Endothelial cell of umbilical vein (primary cell): ENCODE measurements at regions not wholly inside any gene's neighbourhood (a gene's known extent, or its start where the extent isn't known, plus 50 kb on each side); places are given as distances from the start of the nearest gene placed in this dataset.
A peak's percentile ranks its signal among the peaks of the same experiment; 100 is the strongest.

Source experiments
- BruUV-seq: library from RNA; stranded (reverse); fragments of 400-500 nt; replicated peaks from 2 replicates; lab custom pipeline; 2021; lab: Mats Ljungman, UMichigan
- CTCF ChIA-PET: fragments of 300-600, 350-600 bp; sonication (Branson Sonifier 250); formaldehyde crosslinking; loops from one replicate; lab custom pipeline; 2021; ENCODE audit warnings: antibody characterized with exemption, inconsistent platforms; lab: Charles Lee
- POLR2A ChIA-PET: fragments of 300-600, 350-600 bp; sonication (Branson Sonifier 250); formaldehyde crosslinking; loops from one replicate; lab custom pipeline; 2021; ENCODE audit warnings: antibody characterized with exemption, inconsistent platforms; lab: Charles Lee
- DNase-seq: peaks from one replicate; pipeline ENCODE4 v3.0.0-alpha.2; 2011; ENCODE audit warnings: low read depth, low spot score
- FAIRE-seq: peaks from 2 replicates; lab custom pipeline; 2011; peaks lifted over from hg19 to GRCh38; lab: Jason Lieb, UNC
- H2AFZ ChIP-seq: 2 replicates; pipeline ENCODE4 v1.6.0; 2012; ENCODE audit warnings: low read depth, low read length, control low read depth, inconsistent platforms
- H3K27ac ChIP-seq: 2 replicates; pipeline ENCODE4 v1.5.1; 2011; ENCODE audit warnings: low read depth, mild to moderate bottlenecking, control low read depth, low read length, moderate library complexity; ENCODE audit not compliant: insufficient read depth
- H3K27me3 ChIP-seq, 2 experiments: 2 replicates each; pipeline versions ENCODE4 v1.6.0 to v1.6.1; 2011; ENCODE audit warnings: low read length in 2 of 2, mixed read lengths in 1 of 2; ENCODE audit not compliant: control insufficient read depth in 2 of 2, insufficient read depth in 2 of 2
- H3K36me3 ChIP-seq, 2 experiments: 2 replicates in 1 of 2; 3 replicates in 1 of 2; pipeline ENCODE4 v1.5.1; 2011; ENCODE audit warnings: low read length in 2 of 2, mild to moderate bottlenecking in 1 of 2, moderate library complexity in 1 of 2; ENCODE audit not compliant: control insufficient read depth in 2 of 2, insufficient read depth in 2 of 2; ENCODE audit errors: extremely low read depth in 1 of 2
- H3K4me1 ChIP-seq: 3 replicates; pipeline ENCODE4 v1.5.1; 2011; ENCODE audit warnings: mild to moderate bottlenecking, low read length; ENCODE audit not compliant: control insufficient read depth, insufficient read depth; ENCODE audit errors: extremely low read depth
- H3K4me2 ChIP-seq: 2 replicates; pipeline ENCODE4 v1.6.1; 2011; ENCODE audit warnings: low read length, control low read depth, mixed read lengths; ENCODE audit not compliant: insufficient read depth
- H3K4me3 ChIP-seq, 3 experiments: fragments of 200-600 bp in 1 of 3; sonication (generic), shearing (Covaris generic) in 1 of 3; replicated peaks in 1 of 3; 2 replicates each; pipeline ENCODE4 v1.5.1; 2011 to 2016; ENCODE audit warnings: control low read depth in 3 of 3, low read length in 3 of 3, mild to moderate bottlenecking in 2 of 3, inconsistent platforms in 1 of 3, low read depth in 1 of 3, moderate library complexity in 1 of 3; ENCODE audit not compliant: insufficient read depth in 1 of 3
- H3K79me2 ChIP-seq: 2 replicates; pipeline ENCODE4 v1.6.0; 2012; ENCODE audit warnings: low read length, inconsistent platforms; ENCODE audit not compliant: control insufficient read depth, insufficient read depth
- H3K9ac ChIP-seq: replicated peaks from 2 replicates; pipeline ENCODE3; 2011; ENCODE audit warnings: low read length, control low read depth; ENCODE audit not compliant: insufficient read depth; ENCODE audit errors: extremely low read depth
- H3K9me1 ChIP-seq: replicated peaks from 3 replicates; pipeline ENCODE4 v1.6.0; 2011; ENCODE audit warnings: mild to moderate bottlenecking, low read length; ENCODE audit not compliant: control insufficient read depth, insufficient read depth; ENCODE audit errors: extremely low read depth
- H3K9me3 ChIP-seq: replicated peaks from 2 replicates; pipeline ENCODE4 v1.5.1; 2012; ENCODE audit warnings: low read length, inconsistent platforms; ENCODE audit not compliant: control insufficient read depth, insufficient read depth
- H4K20me1 ChIP-seq: replicated peaks from 2 replicates; pipeline ENCODE3; 2011; ENCODE audit warnings: mild to moderate bottlenecking, low read length; ENCODE audit not compliant: control insufficient read depth, insufficient read depth; ENCODE audit errors: extremely low read depth
- EZH2 ChIP-seq: IDR thresholded peaks from 2 replicates; pipeline ENCODE4 v1.6.1; 2012; ENCODE audit warnings: borderline replicate concordance, low read depth, mild to moderate bottlenecking, moderate library complexity, low read length, inconsistent platforms; ENCODE audit not compliant: severe bottlenecking
- FOS ChIP-seq: IDR thresholded peaks from 2 replicates; pipeline ENCODE4 v1.6.1; 2011; ENCODE audit warnings: mild to moderate bottlenecking, low read length, moderate library complexity, borderline replicate concordance; ENCODE audit not compliant: insufficient read depth
- GATA2 ChIP-seq: IDR thresholded peaks from 2 replicates; pipeline ENCODE4 v1.7.0; 2011; ENCODE audit warnings: low read depth, mild to moderate bottlenecking, moderate library complexity, mixed read lengths, low read length; ENCODE audit not compliant: insufficient read length, insufficient read depth
- MYC ChIP-seq: IDR thresholded peaks from one replicate; pipeline ENCODE4 v1.6.1; 2011; ENCODE audit warnings: mild to moderate bottlenecking, low read depth, low read length
- POLR2A ChIP-seq: IDR thresholded peaks from 2 replicates; pipeline ENCODE4 v1.6.1; 2012; ENCODE audit warnings: low read depth, mild to moderate bottlenecking, control low read depth, low read length
- dilution Hi-C: fragments of 300-500 bp; cut with MboI; formaldehyde crosslinking; loops from one replicate; pipeline ENCODE4 v1.15.0; 2019; ENCODE audit warnings: low sequenced_read_pairs; ENCODE audit not compliant: extremely low pct_ligation_motif_present
- intact Hi-C: fragments of 100-400 bp; cut with micrococcal nuclease; formaldehyde crosslinking; loops from one replicate; pipeline ENCODE4 v1.10.0; 2022
- TF ChIP-seq, protein P1 (sequence below): IDR thresholded peaks from 2 replicates; pipeline ENCODE4 v1.6.1; 2011; ENCODE audit not compliant: insufficient read depth, insufficient read length
- TF ChIP-seq, protein P2 (sequence below), 2 donors: IDR thresholded peaks; 1 replicate in 1 of 2; 2 replicates in 1 of 2; pipeline ENCODE4 v1.5.1; 2011; ENCODE audit warnings: low read length in 2 of 2, mild to moderate bottlenecking in 2 of 2, moderate library complexity in 2 of 2, control low read depth in 1 of 2, inconsistent platforms in 1 of 2, low read depth in 1 of 2; ENCODE audit not compliant: insufficient read depth in 1 of 2; ENCODE audit errors: extremely low read depth in 1 of 2

DNA sequence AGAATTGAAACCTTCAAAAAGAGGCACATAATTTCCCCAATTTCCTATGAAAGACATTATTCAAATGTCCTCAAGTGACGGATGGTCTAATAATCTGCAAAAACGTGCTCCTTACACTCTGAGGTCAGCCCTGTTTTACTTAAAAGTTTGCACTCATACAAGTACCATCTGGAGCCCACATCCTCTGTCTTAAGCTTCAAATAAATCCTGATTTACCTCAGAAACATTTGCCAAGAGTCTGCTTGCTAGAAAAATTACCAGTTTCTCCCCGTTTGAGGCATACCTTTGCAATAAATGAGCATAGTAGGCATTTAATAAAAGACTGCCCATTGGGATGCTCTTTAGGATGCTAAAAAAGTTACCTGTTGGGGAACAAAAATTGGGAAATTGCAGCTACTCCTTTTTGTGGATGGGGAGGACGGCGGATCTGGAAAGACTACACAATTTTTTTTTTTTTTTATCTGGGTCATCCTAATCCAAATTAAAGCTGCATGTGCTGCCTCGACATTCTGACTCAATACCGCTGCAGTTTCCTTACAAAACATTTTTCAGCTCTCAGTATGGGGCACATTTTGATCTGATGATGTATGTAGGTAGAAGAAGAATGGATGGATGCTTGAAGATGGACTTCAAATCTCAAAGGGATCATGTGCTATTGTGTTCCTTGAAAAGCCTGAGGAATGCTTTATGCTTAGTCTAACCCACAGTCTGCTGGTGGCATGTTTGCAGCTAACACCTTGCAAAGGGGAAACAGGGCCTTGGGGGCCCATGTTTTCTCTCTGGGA lies 233.7 kb upstream of the ADAMTS9 start:
- Histone ChIP-seq H2AFZ (no peak overlapping the region), H3K36me3 (no peaks in the 10 kb centered on the region), H3K9me3 (no peaks in the 10 kb centered on the region), H3K9ac (no peak overlapping the region), H3K9me1 (no peaks in the 10 kb centered on the region), H3K4me1 (peaks cover 45% of the 10 kb centered on the region), H3K27ac (peak overlapping the region; percentile 60), H3K4me2 (no peak overlapping the region), H3K27me3 (no peaks in the 10 kb centered on the region), H3K4me3 (no peak overlapping the region), H4K20me1 (no peaks in the 10 kb centered on the region), H3K79me2 (no peaks in the 10 kb centered on the region)
- POLR2A ChIA-PET, result interaction anchor here (0.7 kb wide), 1 partner anchor 13 kb away, joined by 6 read pairs; no protein-coding TSS in a partner anchor
- DNase-seq (no peak), FAIRE-seq (no peak)
- CTCF ChIA-PET, result interaction anchor here (1.9 to 2.1 kb wide), 2 partner anchors 249 to 388 kb away, joined by 8 to 9 read pairs; no protein-coding TSS in a partner anchor
- intact Hi-C loops, result loop anchor here (2.0 to 10.0 kb wide), 3 partner anchors 13 to 387 kb away; no protein-coding TSS in a partner anchor
- TF ChIP-seq, protein P1, sequence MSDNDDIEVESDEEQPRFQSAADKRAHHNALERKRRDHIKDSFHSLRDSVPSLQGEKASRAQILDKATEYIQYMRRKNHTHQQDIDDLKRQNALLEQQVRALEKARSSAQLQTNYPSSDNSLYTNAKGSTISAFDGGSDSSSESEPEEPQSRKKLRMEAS, result no peak
- no peak for TF ChIP-seq GATA2
- TF ChIP-seq EZH2, result no peak
- TF ChIP-seq, protein P2, sequence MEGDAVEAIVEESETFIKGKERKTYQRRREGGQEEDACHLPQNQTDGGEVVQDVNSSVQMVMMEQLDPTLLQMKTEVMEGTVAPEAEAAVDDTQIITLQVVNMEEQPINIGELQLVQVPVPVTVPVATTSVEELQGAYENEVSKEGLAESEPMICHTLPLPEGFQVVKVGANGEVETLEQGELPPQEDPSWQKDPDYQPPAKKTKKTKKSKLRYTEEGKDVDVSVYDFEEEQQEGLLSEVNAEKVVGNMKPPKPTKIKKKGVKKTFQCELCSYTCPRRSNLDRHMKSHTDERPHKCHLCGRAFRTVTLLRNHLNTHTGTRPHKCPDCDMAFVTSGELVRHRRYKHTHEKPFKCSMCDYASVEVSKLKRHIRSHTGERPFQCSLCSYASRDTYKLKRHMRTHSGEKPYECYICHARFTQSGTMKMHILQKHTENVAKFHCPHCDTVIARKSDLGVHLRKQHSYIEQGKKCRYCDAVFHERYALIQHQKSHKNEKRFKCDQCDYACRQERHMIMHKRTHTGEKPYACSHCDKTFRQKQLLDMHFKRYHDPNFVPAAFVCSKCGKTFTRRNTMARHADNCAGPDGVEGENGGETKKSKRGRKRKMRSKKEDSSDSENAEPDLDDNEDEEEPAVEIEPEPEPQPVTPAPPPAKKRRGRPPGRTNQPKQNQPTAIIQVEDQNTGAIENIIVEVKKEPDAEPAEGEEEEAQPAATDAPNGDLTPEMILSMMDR (IDR thresholded peaks at IDR 0.05; ENCODE audit: extremely low read depth in 1 of 2, insufficient read depth in 1 of 2, low read depth in 1 of 2, low read length in 2 of 2), result no peak
- no peak for TF ChIP-seq MYC
- no peak for TF ChIP-seq FOS
- no peak for TF ChIP-seq POLR2A
- dilution Hi-C loops, result no loop called here
- no TSS peak for BruUV-seq
